HG02798 (cell line): ENCODE measurements at regions not wholly inside any gene's neighbourhood (a gene's known extent, or its start where the extent isn't known, plus 50 kb on each side); places are given as distances from the start of the nearest gene placed in this dataset.
"Not testable (repeated sequence)": the region's sequence is repeated elsewhere in the genome, so short reads cannot be mapped to it uniquely, and the experiment has no call there.

Experiments used
- ATAC-seq: cut with Tn5 transposase; IDR thresholded peaks from one replicate; pipeline ENCODE4 v1.9.1; 2021; ENCODE audit warnings: mild to moderate bottlenecking; ENCODE audit not compliant: unreplicated experiment, poor library complexity

- peak; percentile 55 for ATAC-seq
Measured at GRCh38 chr2:88903749-88904353, 212.4 kb downstream of the RPIA start.

DNA sequence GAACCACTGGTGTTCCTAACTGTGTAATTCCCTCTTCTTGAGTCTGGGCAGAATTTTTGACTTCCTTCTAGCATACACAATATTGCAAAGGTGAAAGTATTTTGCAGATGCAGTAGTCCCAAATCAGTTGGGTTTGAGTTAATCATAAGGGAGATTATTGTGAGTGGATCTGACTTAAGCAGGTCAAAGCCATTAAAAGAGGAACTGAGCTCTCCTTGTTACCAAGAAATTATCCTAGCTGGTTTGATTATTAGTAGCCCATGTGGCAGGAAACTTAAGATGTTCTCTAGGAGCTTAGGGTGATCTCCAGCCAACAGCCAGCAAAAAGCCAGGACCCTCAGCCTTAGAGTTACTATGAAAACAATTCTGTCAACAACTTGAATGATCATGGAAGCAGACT is 221.8 kb downstream of the RPIA start:
- ATAC-seq, result no peak

GRCh38 chr2:88919087-88919738 is 227.7 kb downstream of the RPIA start:
- no peak for ATAC-seq

DNA sequence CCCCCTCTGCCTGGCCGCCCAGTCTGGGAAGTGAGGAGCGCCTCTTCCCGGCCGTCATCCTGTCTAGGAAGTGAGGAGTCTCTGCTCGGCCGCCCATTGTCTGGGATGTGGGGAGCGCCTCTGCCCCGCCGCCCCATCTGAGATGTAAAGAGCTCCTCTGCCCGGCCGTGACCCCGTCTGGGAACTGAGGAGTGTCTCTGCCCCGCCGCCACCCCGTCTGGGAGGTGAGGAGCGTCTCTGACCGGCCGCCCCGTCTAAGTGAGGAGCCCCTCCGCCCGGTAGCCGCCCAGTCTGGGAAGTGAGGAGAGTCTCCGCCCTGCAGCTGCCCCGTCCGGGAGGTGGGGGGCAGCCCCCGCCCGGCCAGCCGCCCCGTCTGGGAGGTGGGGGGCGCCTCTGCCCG is 228.9 kb downstream of the RPIA start:
- ATAC-seq, result not testable (repeated sequence)

GRCh38 chr2:88924533-88924932 is 233.1 kb downstream of the RPIA start:
- no peak for ATAC-seq

- ATAC-seq, result no peak
Measured at GRCh38 chr2:88925770-88926462, 234.4 kb downstream of the RPIA start.

DNA sequence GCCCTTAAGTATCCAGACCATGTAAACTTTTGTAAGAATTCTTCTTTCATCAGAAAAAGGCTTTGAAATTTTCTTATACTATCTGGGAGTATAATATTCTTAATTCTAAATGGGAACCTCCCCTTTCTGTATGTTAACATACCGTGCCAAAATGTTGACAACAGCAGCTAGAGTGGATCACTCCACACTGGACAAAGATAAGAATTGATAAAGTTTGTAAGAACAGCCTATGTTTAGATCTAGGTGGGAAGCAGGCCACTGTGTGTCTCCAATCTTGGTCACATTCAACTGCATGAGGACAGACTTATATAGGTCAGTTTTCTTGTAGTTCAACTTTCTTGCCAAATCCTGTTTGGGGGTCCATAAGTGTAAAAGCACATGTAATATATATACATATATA is 235.7 kb downstream of the RPIA start:
- no peak for ATAC-seq

DNA sequence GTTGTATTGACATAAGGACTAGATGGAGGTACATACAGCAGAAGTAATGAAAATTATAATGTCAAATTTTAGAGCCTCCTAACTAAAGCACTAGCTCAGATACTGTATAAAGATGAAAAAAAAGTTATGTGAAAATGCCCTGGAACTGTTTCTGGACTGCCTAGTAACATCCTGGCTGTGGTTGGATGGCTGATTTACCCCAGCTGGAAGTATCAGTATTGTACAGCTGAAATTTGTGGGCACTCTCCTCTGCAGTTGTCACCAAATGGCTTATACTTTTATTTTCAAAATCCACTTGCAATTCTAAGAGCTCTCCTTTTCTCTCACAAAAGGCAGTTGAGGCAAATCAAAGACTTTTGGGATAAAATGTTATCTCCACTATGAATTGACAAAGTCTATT is 239.2 kb downstream of the RPIA start:
- no peak for ATAC-seq

- ATAC-seq, result no peak
Measured at GRCh38 chr2:88932686-88933085, 241.2 kb downstream of the RPIA start.

- no peak for ATAC-seq
Measured at GRCh38 chr2:88933091-88933490, 241.6 kb downstream of the RPIA start.

DNA sequence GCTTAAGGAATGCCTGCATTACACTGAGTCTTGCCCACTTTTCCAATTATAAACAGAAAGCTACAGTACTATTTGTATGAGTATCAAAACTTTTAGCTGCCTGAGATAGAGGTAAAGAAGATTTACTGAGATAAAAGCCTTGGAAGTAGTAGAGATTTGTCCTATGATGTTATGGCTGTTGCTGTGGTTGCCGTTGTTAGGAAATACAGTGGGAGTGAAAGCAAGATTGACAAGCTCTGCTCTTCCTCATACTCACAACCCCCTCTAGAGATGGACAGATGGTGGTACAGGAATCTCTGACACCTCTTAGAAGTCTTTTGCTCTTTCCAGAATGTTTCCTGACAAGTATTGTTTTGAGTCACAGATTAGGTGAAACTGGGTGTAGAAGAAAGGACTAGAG is 242.5 kb downstream of the RPIA start:
- no peak for ATAC-seq

DNA sequence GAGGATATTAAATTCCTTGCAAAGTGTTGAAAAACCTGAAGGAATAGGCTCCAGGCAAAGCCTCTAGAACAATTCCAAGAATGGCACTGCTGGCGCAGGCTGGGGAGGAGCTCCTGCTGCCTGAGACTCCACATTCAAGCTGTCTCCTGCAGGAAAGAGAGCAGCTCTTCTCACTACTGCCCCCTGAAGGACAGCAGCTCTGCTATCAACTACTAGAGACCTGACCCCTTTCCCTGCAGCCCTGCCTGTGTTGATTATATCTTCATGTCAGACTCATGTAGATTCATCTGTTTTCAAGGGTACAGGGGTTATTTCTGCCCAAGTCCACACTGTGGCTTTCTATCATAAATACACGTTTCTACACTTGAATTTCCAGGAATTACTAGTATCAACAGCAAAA is 249.7 kb downstream of the RPIA start:
- not testable (repeated sequence) for ATAC-seq

DNA sequence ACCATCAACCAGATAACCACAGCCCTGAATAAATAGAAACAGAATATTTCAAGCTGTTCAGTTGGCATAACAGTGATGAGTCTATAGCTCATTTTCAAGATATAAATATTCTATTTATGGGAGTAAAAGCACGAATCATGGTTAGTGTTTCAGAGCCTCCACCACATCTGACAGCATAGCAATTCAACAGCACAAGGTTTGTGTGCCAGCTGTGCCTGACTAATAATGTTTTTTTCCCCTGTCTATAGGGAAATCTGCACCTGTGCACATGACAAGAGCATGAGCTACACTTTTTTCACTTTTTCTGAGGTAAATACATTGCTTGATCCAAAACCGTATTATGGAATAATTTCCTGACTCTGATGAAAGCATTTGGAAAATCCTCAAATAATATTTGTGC is 251.3 kb downstream of the RPIA start:
- no peak for ATAC-seq

DNA sequence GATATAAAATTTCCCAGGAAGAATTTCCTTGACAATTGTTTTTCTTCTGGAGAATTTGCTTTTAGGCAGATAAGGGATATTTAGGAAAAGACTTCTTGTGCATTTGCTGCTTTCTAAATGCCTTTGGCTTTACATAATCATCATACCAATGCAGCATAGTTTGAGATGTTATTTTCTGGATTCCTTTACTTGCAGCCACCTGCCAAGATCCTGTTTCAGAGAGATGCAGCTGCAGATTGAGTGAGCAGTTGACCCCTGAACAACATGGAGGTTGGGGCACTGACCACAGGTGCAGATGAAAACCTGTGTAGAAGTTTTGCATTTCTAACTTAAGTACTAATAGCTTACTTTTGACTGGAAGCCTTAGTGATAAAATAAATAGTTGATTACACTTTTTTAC is 257.9 kb downstream of the RPIA start:
- no peak for ATAC-seq

GRCh38 chr2:88950010-88950409 is 258.5 kb downstream of the RPIA start:
- no peak for ATAC-seq

DNA sequence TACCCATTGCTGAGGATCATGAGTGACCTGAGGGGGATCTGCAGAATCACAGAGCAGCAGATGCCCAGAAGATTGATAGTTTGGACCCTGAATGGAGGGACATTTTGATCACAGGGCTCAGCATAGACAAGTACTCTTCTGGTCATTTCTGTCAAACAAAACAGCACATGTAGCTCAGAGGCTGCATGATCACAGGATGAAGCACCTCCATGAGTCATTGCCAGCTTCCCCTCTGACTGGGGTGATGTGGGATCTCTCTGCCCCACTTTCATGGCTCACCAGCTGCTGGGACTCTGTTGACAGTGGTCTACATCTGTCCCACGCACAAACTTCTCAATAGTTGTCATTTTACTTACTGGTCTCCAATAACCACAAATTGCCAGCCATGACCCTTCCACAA is 264.1 kb downstream of the RPIA start:
- ATAC-seq, result no peak

GRCh38 chr2:88959480-88960204 is 268.2 kb downstream of the RPIA start:
- no peak for ATAC-seq

DNA sequence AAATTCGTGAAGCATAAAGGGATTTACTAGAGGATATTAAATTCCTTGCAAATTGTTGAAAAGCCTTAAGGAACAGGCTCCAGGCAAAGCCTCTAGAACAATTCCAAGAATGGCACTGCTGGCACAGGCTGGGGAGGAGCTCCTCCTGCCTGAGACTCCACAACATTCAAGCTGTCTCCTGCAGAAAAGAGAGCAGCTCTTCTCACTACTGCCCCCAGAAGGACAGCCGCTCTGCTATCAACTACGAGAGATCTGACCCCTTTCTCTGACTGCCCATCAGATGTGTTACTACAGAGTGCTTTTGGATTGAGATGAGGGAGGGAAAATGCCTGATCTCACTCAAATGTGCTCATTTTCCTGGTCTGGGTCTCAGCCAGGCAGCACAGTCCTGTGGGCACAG is 269.9 kb downstream of the RPIA start:
- ATAC-seq, result not testable (repeated sequence)

DNA sequence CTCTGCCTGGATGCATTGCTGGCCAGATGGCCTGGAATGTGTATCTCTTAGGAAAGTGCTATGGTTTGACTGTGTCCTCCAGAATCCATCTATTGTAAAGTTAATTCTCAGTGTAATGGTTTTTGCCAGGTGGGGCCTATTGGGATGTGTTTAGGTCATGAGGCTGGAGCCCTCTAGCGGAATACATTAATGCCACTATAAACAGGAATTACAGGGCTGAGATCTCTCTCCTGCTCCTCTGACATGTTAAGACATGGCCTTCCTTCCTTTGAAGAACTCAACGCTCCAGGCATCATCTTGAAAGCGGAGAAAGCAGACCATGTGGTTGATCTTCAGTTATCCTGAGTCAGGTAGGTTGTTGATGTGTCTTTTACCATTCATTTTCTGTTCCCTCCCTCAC is 276.4 kb downstream of the RPIA start:
- ATAC-seq, result no peak

DNA sequence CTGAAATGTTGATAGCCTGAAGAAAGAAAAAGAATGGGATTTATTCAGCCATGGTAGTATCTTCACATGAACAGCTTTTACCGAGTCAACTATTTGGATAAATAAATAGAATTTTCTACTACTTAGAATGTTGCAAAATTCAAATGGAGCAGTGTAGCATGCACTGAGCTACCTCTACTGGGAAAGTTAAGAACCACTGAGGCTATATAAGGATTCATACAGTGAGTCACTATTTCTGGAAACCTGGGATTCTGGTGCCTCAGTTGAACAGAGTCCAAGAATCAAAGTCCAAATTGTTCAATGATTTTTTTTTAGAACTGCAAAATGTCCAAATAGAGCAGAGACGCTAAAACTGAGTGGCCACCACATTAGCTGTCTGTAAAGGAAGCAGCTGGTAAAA is 286.5 kb downstream of the RPIA start:
- not testable (repeated sequence) for ATAC-seq

DNA sequence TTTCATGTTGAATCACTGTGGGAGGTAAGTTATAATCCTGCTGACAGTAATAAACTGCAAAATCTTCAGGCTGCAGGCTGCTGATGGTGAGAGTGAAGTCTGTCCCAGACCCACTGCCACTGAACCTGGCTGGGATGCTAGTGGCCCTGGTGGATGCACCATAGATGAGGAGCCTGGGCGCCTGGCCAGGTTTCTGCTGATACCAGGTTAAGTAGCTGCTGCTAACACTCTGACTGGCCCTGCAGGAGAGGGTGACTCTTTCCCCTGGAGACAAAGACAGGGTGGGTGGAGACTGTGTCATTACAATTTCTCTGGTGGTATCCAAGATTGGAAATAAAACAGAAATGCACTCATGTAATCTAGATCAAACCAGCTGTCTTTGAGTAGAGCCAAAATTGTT is 287.0 kb downstream of the RPIA start:
- ATAC-seq, result not testable (repeated sequence)
